ENCODE measurements at regions not wholly inside any gene's neighbourhood (a gene's known extent, or its start where the extent isn't known, plus 50 kb on each side); places are given as distances from the start of the nearest gene placed in this dataset.

DNA sequence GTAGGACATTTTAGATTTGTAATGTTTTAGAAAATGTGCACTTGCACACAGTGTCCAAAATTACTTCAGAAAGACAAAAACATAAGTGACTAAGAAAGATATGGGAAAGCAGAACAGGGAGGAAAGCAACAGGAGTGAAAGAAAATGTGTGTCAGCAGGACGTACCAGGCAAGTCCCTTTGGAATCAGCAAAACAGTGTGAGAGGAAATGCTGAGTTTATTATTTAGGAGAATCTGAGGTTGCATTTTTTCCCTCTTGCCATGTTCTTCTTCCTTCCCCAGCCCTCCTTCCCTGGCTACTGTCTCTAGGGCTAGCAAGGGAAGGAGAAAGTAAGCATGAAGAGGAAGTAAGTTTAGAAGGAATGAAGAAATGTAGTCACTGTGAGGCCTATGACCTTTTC lies 67.7 kb upstream of the CD163 start:
- POLR2A ChIA-PET: no interaction called here

More for the DNA sequence above, 67.7 kb upstream of the CD163 start:
- in situ Hi-C loops (cut with MboI) (no loop called here), intact Hi-C loops (cut with micrococcal nuclease) (no loop called here)
- H3K79me2 ChIP-seq (ENCODE audit: control insufficient read depth, insufficient read depth, low read length): no peaks in the 10 kb centered on the region
- H3K9ac ChIP-seq (ENCODE audit: insufficient read depth in 1 of 2, low read depth in 2 of 2, low read length in 2 of 2): no peak overlapping the region
- H3K4me3 ChIP-seq: no peak overlapping the region
- peaks cover 0 to 8% of the 10 kb centered on the region in 2 experiments; a peak in 3 of 5 replicates for H3K27me3 ChIP-seq (ENCODE audit: control insufficient read depth in 2 of 2, insufficient read depth in 2 of 2, low read length in 2 of 2)
- FAIRE-seq (no peak), ATAC-seq (no peak), DNase-seq (ENCODE audit: extremely low read depth in 1 of 4, low spot score in 3 of 4) (no peak)
- BruUV-seq (replicated peaks): no TSS peak
- H4K20me1 ChIP-seq (replicated peaks; ENCODE audit: control insufficient read depth, insufficient read depth, low read length): no peaks in the 10 kb centered on the region
- no peaks in the 10 kb centered on the region for H3K36me3 ChIP-seq (ENCODE audit: control insufficient read depth, insufficient read depth, low read length)
- H3K9me3 ChIP-seq (replicated peaks; ENCODE audit: control insufficient read depth, insufficient read depth, low read depth, low read length): no peaks in the 10 kb centered on the region
- no peak overlapping the region for H3K4me2 ChIP-seq (ENCODE audit: insufficient read depth, low read length)
- no peak for TF ChIP-seq CLOCK (CRISPR knock-in tag; IDR thresholded peaks at IDR 0.05; ENCODE audit: borderline replicate concordance)
- no peak for TF ChIP-seq MBD2 (IDR thresholded peaks at IDR 0.05; ENCODE audit: borderline replicate concordance, low read depth)
- no peaks in the 10 kb centered on the region for H3K4me1 ChIP-seq (replicated peaks in 1 of 2; ENCODE audit: control insufficient read depth in 2 of 2, insufficient read depth in 2 of 2, low read length in 2 of 2)
- no CpG with 5 or more reads among the region's 1 CpG for WGBS (ENCODE audit: insufficient coverage, low coverage, missing lambda C conversion rate)
- H2AFZ ChIP-seq (ENCODE audit: low read depth, low read length): no peak overlapping the region
- CTCF ChIA-PET (ENCODE audit: low intra/inter-chr PET ratio): no interaction called here
- no peaks in the 10 kb centered on the region for H3K9me1 ChIP-seq (ENCODE audit: control insufficient read depth, insufficient read depth, low read length)
- H3K27ac ChIP-seq (ENCODE audit: extremely low read depth, low read depth, low read length): no peak overlapping the region

Data from K562 (cell line).